ENCODE measurements at regions not wholly inside any gene's neighbourhood (a gene's known extent, or its start where the extent isn't known, plus 50 kb on each side); places are given as distances from the start of the nearest gene placed in this dataset.

GRCh38 chr1:87451229-87451920 lies 122.7 kb downstream of the LMO4 start:
- Mint-ChIP-seq H3K27ac (ENCODE audit: unreplicated experiment) (no peak overlapping the region), H3K36me3 (ENCODE audit: low read depth, unreplicated experiment) (no peaks in the 10 kb centered on the region), H3K9me3 (ENCODE audit: unreplicated experiment) (no peaks in the 10 kb centered on the region), H3K4me3 (ENCODE audit: unreplicated experiment) (no peak overlapping the region), H3K4me1 (ENCODE audit: low read depth, unreplicated experiment) (no peaks in the 10 kb centered on the region), H3K27me3 (ENCODE audit: low read depth, unreplicated experiment) (peaks cover 2% of the 10 kb centered on the region)
- no peaks in the 10 kb centered on the region for H3K4me1 ChIP-seq (ENCODE audit: insufficient read depth, low read length)
- H3K27ac ChIP-seq (ENCODE audit: low read depth, low read length) = no peak overlapping the region
- peak; percentile 51 for DNase-seq (ENCODE audit: low read depth)
- TF ChIP-seq CTCF (IDR thresholded peaks at IDR 0.05; ENCODE audit: insufficient read depth, low read depth, low read length) = no peak
- no peak for TF ChIP-seq EZH2 (IDR thresholded peaks at IDR 0.05; ENCODE audit: insufficient read depth, low read length)
- no peak overlapping the region for H3K9ac ChIP-seq (ENCODE audit: low read length)
- H2AFZ ChIP-seq (ENCODE audit: low read depth, low read length) = no peak overlapping the region
- no peaks in the 10 kb centered on the region for H3K9me3 ChIP-seq (ENCODE audit: insufficient read depth, low read depth, low read length)
- no peaks in the 10 kb centered on the region for H3K36me3 ChIP-seq (ENCODE audit: insufficient read depth, low read length)
- H3K4me3 ChIP-seq (ENCODE audit: insufficient read depth, low read depth, low read length) = no peak overlapping the region
- H3K27me3 ChIP-seq (ENCODE audit: insufficient read depth, low read length) = no peaks in the 10 kb centered on the region
- H3K79me2 ChIP-seq (ENCODE audit: insufficient read depth, low read length) = no peaks in the 10 kb centered on the region
- H4K20me1 ChIP-seq (ENCODE audit: insufficient read depth, low read length) = no peaks in the 10 kb centered on the region
- FAIRE-seq = no peak
- H3K4me2 ChIP-seq (ENCODE audit: low read length) = no peak overlapping the region

DNA sequence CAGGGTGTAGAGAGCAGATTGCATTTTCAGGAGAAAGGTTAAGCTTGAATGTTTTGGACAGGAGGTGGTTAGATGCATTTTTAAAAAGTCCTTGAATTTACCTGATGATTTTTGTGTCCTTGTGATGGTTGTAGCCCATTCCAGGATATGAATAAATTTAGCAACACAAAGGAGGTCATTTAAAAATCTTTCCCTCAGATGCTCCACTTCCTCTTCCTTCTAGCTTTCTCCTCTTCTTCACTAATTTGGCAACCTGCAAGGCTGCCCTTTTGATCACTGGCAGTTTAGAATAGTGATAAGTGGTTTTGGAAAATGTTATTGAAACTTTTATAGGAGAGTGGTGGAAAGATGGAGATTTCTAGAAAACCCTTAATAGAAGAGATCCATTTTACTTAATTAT lies 124.0 kb downstream of the LMO4 start:
- H3K79me2 ChIP-seq (ENCODE audit: insufficient read depth, low read length) = no peaks in the 10 kb centered on the region
- Mint-ChIP-seq H3K4me1 (ENCODE audit: low read depth, unreplicated experiment) (no peaks in the 10 kb centered on the region), H3K27ac (ENCODE audit: unreplicated experiment) (no peak overlapping the region), H3K36me3 (ENCODE audit: low read depth, unreplicated experiment) (no peaks in the 10 kb centered on the region), H3K27me3 (ENCODE audit: low read depth, unreplicated experiment) (peaks cover 2% of the 10 kb centered on the region), H3K9me3 (ENCODE audit: unreplicated experiment) (no peaks in the 10 kb centered on the region), H3K4me3 (ENCODE audit: unreplicated experiment) (no peak overlapping the region)
- FAIRE-seq (no peak), DNase-seq (ENCODE audit: low read depth) (no peak)
- no peaks in the 10 kb centered on the region for H3K9me3 ChIP-seq (ENCODE audit: insufficient read depth, low read depth, low read length)
- no peak overlapping the region for H3K9ac ChIP-seq (ENCODE audit: low read length)
- H3K36me3 ChIP-seq (ENCODE audit: insufficient read depth, low read length) = no peaks in the 10 kb centered on the region
- no peak overlapping the region for H3K4me3 ChIP-seq (ENCODE audit: insufficient read depth, low read depth, low read length)
- no peak overlapping the region for H3K27ac ChIP-seq (ENCODE audit: low read depth, low read length)
- no peak for TF ChIP-seq EZH2 (IDR thresholded peaks at IDR 0.05; ENCODE audit: insufficient read depth, low read length)
- no peak for TF ChIP-seq CTCF (IDR thresholded peaks at IDR 0.05; ENCODE audit: insufficient read depth, low read depth, low read length)
- no peak overlapping the region for H2AFZ ChIP-seq (ENCODE audit: low read depth, low read length)
- no peak overlapping the region for H3K4me2 ChIP-seq (ENCODE audit: low read length)
- H3K4me1 ChIP-seq (ENCODE audit: insufficient read depth, low read length) = no peaks in the 10 kb centered on the region
- H4K20me1 ChIP-seq (ENCODE audit: insufficient read depth, low read length) = no peaks in the 10 kb centered on the region
- no peaks in the 10 kb centered on the region for H3K27me3 ChIP-seq (ENCODE audit: insufficient read depth, low read length)

GRCh38 chr1:87457408-87457807 lies 128.7 kb downstream of the LMO4 start:
- H3K9me3 ChIP-seq (ENCODE audit: insufficient read depth, low read depth, low read length) = no peaks in the 10 kb centered on the region
- no peaks in the 10 kb centered on the region for H3K27me3 Mint-ChIP-seq (ENCODE audit: low read depth, unreplicated experiment)
- H2AFZ ChIP-seq (ENCODE audit: low read depth, low read length) = no peak overlapping the region
- H3K4me3 ChIP-seq (ENCODE audit: insufficient read depth, low read depth, low read length) = no peak overlapping the region
- DNase-seq (ENCODE audit: low read depth) = no peak
- no peaks in the 10 kb centered on the region for H3K79me2 ChIP-seq (ENCODE audit: insufficient read depth, low read length)
- H3K36me3 ChIP-seq (ENCODE audit: insufficient read depth, low read length) = no peaks in the 10 kb centered on the region
- H3K4me1 Mint-ChIP-seq (ENCODE audit: low read depth, unreplicated experiment) = no peaks in the 10 kb centered on the region
- H3K4me1 ChIP-seq (ENCODE audit: insufficient read depth, low read length) = no peaks in the 10 kb centered on the region
- no peak overlapping the region for H3K9ac ChIP-seq (ENCODE audit: low read length)
- no peaks in the 10 kb centered on the region for H3K36me3 Mint-ChIP-seq (ENCODE audit: low read depth, unreplicated experiment)
- no peak overlapping the region for H3K4me3 Mint-ChIP-seq (ENCODE audit: unreplicated experiment)
- peaks cover 6% of the 10 kb centered on the region for H3K9me3 Mint-ChIP-seq (ENCODE audit: unreplicated experiment)
- no peak for TF ChIP-seq EZH2 (IDR thresholded peaks at IDR 0.05; ENCODE audit: insufficient read depth, low read length)
- H4K20me1 ChIP-seq (ENCODE audit: insufficient read depth, low read length) = no peaks in the 10 kb centered on the region
- H3K4me2 ChIP-seq (ENCODE audit: low read length) = no peak overlapping the region
- no peaks in the 10 kb centered on the region for H3K27me3 ChIP-seq (ENCODE audit: insufficient read depth, low read length)
- no peak overlapping the region for H3K27ac Mint-ChIP-seq (ENCODE audit: unreplicated experiment)
- H3K27ac ChIP-seq (ENCODE audit: low read depth, low read length) = no peak overlapping the region
- FAIRE-seq = no peak
